Osteoblast (primary cell): ENCODE measurements at regions not wholly inside any gene's neighbourhood (a gene's known extent, or its start where the extent isn't known, plus 50 kb on each side); places are given as distances from the start of the nearest gene placed in this dataset.

Experiments
- DNase-seq: peaks from one replicate; pipeline ENCODE4 v3.0.0; 2011; ENCODE audit warnings: low spot score, mixed read lengths; ENCODE audit not compliant: insufficient read length; ENCODE audit errors: missing footprints
- H2AFZ ChIP-seq: 2 replicates; pipeline ENCODE4 v1.6.0; 2011; ENCODE audit warnings: mild to moderate bottlenecking, low read length
- H3K27ac ChIP-seq: 2 replicates; pipeline ENCODE4 v1.5.1; 2011; ENCODE audit warnings: mild to moderate bottlenecking, low read depth, low read length, moderate library complexity
- H3K27me3 ChIP-seq: 2 replicates; pipeline ENCODE4 v1.6.0; 2012; ENCODE audit warnings: mild to moderate bottlenecking, control low read depth, inconsistent platforms, low read length, moderate library complexity; ENCODE audit not compliant: insufficient read depth
- H3K36me3 ChIP-seq: 2 replicates; pipeline ENCODE4 v1.5.1; 2011; ENCODE audit warnings: mild to moderate bottlenecking, low read length, control low read depth, moderate library complexity; ENCODE audit not compliant: insufficient read depth
- H3K4me1 ChIP-seq: 2 replicates; pipeline ENCODE4 v1.5.1; 2011; ENCODE audit warnings: mild to moderate bottlenecking, low read length, control low read depth, moderate library complexity; ENCODE audit not compliant: insufficient read depth
- H3K4me2 ChIP-seq: 2 replicates; pipeline ENCODE4 v1.6.0; 2011; ENCODE audit warnings: mild to moderate bottlenecking, low read length; ENCODE audit not compliant: insufficient read depth
- H3K4me3 ChIP-seq: fragments of 200-600 bp; sonication (generic); 3 replicates; pipeline ENCODE4 v1.5.1; 2012; ENCODE audit warnings: mild to moderate bottlenecking, low read length, inconsistent platforms; ENCODE audit not compliant: insufficient read depth
- H3K79me2 ChIP-seq: 2 replicates; pipeline ENCODE4 v1.6.0; 2012; ENCODE audit warnings: mild to moderate bottlenecking, low read length, control low read depth, inconsistent platforms; ENCODE audit not compliant: insufficient read depth
- H3K9me3 ChIP-seq: 2 replicates; pipeline ENCODE4 v1.5.1; 2011; ENCODE audit warnings: low read depth, low read length, control low read depth
- H4K20me1 ChIP-seq: 2 replicates; pipeline ENCODE4 v1.6.0; 2012; ENCODE audit warnings: mild to moderate bottlenecking, low read length, control low read depth; ENCODE audit not compliant: insufficient read depth
- TF ChIP-seq, protein P1 (sequence below): IDR thresholded peaks from 2 replicates; pipeline ENCODE4 v1.5.1; 2011; ENCODE audit warnings: mild to moderate bottlenecking, low read depth, low read length, moderate library complexity; ENCODE audit errors: extremely low read depth

DNA sequence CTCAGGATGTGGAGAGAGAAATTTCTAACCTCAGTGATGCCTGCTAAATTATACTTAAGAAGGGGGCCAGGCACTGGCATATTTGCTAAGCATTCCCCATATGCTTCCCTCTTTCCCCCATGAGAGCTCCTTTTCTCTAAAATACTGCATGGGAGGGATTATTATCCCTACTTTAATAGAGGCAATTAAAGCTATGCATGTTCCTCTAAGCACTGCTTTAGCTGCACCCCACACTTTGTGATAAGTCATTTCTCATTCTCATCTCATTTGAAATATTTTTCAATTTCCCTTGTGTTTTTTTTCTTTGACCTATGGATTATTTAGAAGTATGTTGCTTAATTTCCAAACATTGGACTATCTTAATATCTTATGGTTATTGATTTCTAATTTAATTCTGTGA lies 72.1 kb upstream of the CIBAR2 start:
- peaks cover 23% of the 10 kb centered on the region for H4K20me1 ChIP-seq
- TF ChIP-seq, protein P1, sequence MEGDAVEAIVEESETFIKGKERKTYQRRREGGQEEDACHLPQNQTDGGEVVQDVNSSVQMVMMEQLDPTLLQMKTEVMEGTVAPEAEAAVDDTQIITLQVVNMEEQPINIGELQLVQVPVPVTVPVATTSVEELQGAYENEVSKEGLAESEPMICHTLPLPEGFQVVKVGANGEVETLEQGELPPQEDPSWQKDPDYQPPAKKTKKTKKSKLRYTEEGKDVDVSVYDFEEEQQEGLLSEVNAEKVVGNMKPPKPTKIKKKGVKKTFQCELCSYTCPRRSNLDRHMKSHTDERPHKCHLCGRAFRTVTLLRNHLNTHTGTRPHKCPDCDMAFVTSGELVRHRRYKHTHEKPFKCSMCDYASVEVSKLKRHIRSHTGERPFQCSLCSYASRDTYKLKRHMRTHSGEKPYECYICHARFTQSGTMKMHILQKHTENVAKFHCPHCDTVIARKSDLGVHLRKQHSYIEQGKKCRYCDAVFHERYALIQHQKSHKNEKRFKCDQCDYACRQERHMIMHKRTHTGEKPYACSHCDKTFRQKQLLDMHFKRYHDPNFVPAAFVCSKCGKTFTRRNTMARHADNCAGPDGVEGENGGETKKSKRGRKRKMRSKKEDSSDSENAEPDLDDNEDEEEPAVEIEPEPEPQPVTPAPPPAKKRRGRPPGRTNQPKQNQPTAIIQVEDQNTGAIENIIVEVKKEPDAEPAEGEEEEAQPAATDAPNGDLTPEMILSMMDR = no peak
- no peaks in the 10 kb centered on the region for H3K27me3 ChIP-seq
- H3K9me3 ChIP-seq = peaks cover 2% of the 10 kb centered on the region
- peaks cover 68% of the 10 kb centered on the region for H3K79me2 ChIP-seq
- no peak for DNase-seq
- H2AFZ ChIP-seq = no peak overlapping the region
- no peak overlapping the region for H3K4me3 ChIP-seq
- H3K4me1 ChIP-seq = peaks cover 8% of the 10 kb centered on the region
- H3K36me3 ChIP-seq = peaks cover 19% of the 10 kb centered on the region
- H3K4me2 ChIP-seq = no peak overlapping the region
- H3K27ac ChIP-seq = no peak overlapping the region

DNA sequence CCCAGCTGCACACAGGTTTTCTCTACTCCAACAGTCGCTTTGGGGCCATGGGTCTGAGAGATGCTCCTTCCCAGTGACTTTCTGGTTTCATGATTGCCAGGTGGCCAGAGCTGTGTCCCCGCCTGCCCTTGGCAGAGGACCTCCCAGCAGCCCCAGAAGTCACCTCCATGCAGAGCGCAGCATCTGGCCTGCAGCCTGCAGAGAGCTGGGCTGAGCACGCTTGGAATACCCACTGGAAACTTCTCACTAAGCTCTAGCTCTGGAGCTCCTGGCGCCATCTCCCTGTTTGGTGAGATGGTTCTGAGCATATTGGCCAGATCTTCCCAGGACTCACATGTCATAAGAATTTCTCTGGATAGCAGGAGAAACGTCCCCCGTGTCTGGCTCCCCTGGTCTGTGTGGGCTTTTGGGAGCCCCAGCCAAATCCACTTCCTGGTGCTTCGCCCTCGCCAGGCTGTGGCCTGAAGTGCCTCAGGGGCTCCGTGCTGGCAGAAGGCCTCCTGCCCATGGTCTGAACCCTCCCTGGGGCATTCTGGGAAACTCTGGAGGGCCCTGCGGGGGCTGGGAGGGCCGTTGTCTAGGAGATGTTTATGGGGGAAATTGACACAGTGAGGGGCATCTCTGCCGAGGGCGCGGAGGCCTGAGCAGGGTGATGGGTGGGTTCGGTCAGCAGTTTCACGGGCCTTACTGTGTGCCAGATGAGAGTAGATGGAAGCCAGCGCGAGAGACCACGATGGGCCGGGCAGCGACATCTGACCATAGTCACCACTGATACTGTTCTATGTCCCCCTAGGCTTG lies 73.2 kb upstream of the CIBAR2 start:
- Histone ChIP-seq H3K27me3 (no peaks in the 10 kb centered on the region), H3K9me3 (peaks cover 2% of the 10 kb centered on the region), H3K79me2 (peaks cover 57% of the 10 kb centered on the region), H3K27ac (no peak overlapping the region), H3K4me2 (no peak overlapping the region), H4K20me1 (peaks cover 16% of the 10 kb centered on the region), H2AFZ (no peak overlapping the region), H3K36me3 (peaks cover 19% of the 10 kb centered on the region), H3K4me1 (peaks cover 8% of the 10 kb centered on the region), H3K4me3 (no peak overlapping the region)
- TF ChIP-seq, protein P1 = no peak
- peak; percentile 69 for DNase-seq

DNA sequence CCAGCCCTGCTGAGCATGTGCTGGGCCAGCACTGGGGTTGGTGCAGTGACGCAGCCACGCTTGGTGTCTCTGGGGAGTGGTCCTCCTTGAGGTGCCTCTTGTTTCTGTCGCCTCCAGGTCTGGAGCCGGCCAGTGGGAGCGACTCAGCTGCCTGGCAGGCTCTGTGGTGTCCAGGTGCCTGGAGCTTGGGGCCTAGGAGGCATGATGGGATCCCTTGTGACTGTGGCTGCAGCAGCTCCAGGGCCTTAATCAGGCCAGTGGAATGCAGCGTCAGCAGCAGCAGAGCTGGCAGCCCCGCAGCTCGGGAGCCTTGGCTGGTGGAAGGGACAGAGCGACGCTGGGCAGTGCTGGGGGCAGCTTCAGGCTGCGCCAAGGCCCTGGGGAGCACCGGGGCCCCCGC lies 74.7 kb upstream of the CIBAR2 start:
- peak; percentile 91 for DNase-seq
- Histone ChIP-seq H3K4me3 (no peak overlapping the region), H4K20me1 (peaks cover 17% of the 10 kb centered on the region), H3K9me3 (peaks cover 2% of the 10 kb centered on the region), H3K79me2 (peaks cover 46% of the 10 kb centered on the region), H2AFZ (no peak overlapping the region), H3K36me3 (peaks cover 19% of the 10 kb centered on the region), H3K4me2 (no peak overlapping the region), H3K4me1 (peaks cover 8% of the 10 kb centered on the region), H3K27me3 (no peaks in the 10 kb centered on the region), H3K27ac (peak overlapping the region; percentile 32)
- TF ChIP-seq, protein P1 = no peak

DNA sequence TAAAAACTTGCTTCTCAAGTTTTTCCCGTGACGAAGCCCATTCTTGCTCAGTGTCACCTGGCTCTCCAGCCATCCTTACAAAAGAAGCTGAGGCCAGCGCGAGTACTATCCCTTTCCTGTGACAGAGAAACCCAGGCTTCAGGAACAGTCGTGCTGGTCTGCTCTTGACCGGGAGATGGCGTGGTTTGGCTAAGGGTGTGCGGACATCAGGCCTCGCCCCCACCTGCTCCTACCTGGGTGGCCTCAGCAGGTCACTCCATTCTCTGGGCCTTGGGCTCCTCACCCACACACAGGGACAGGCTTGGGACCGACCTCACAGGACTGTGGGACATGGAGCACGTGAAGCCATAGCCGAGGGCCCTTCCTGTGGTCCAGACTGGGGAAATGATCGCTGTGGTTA lies 75.2 kb upstream of the CIBAR2 start:
- Histone ChIP-seq H3K9me3 (peaks cover 2% of the 10 kb centered on the region), H3K79me2 (peaks cover 44% of the 10 kb centered on the region), H4K20me1 (peaks cover 20% of the 10 kb centered on the region), H3K27me3 (no peaks in the 10 kb centered on the region), H3K27ac (peak overlapping the region; percentile 32), H3K4me1 (peaks cover 8% of the 10 kb centered on the region), H3K4me3 (no peak overlapping the region), H3K36me3 (peaks cover 19% of the 10 kb centered on the region), H2AFZ (no peak overlapping the region), H3K4me2 (no peak overlapping the region)
- DNase-seq = no peak
- TF ChIP-seq, protein P1 = no peak
